AML-193 (cell line): ENCODE measurements at regions not wholly inside any gene's neighbourhood (a gene's known extent, or its start where the extent isn't known, plus 50 kb on each side); places are given as distances from the start of the nearest gene placed in this dataset.

Experiments
- DNase-seq, 2 experiments: peaks; one replicate each; lab custom pipeline; 2025; lab: John Stamatoyannopoulos, UW

GRCh38 chr11:112899235-112900006 is 61.8 kb upstream of the NCAM1 start:
- no peak for DNase-seq

GRCh38 chr11:112901924-112902323 is 59.3 kb upstream of the NCAM1 start:
- no peak for DNase-seq

- no peak for DNase-seq
Observed at GRCh38 chr11:112902361-112903011, 58.7 kb upstream of the NCAM1 start.

- DNase-seq: no peak
Observed at GRCh38 chr11:112903340-112903739, 57.9 kb upstream of the NCAM1 start.

GRCh38 chr11:112911124-112911523 is 50.1 kb upstream of the NCAM1 start:
- DNase-seq: no peak
